Osteocyte (in vitro differentiated cells): ENCODE measurements at regions not wholly inside any gene's neighbourhood (a gene's known extent, or its start where the extent isn't known, plus 50 kb on each side); places are given as distances from the start of the nearest gene placed in this dataset.

Experiments used
- DNase-seq: peaks from one replicate; pipeline ENCODE4 v3.0.0; 2021; ENCODE audit warnings: mixed read lengths; ENCODE audit not compliant: unreplicated experiment; ENCODE audit errors: extremely low spot score
- H3K27ac Mint-ChIP-seq: one replicate; pipeline ENCODE4 v1.8.0; 2021; ENCODE audit warnings: mild to moderate bottlenecking, mixed read lengths; ENCODE audit not compliant: unreplicated experiment
- H3K27me3 Mint-ChIP-seq: one replicate; pipeline ENCODE4 v1.8.0; 2021; ENCODE audit warnings: mixed read lengths; ENCODE audit not compliant: unreplicated experiment
- H3K36me3 Mint-ChIP-seq: one replicate; pipeline ENCODE4 v1.8.0; 2021; ENCODE audit warnings: mixed read lengths; ENCODE audit not compliant: unreplicated experiment
- H3K4me1 Mint-ChIP-seq: one replicate; pipeline ENCODE4 v1.8.0; 2021; ENCODE audit warnings: mixed read lengths; ENCODE audit not compliant: unreplicated experiment
- H3K4me3 Mint-ChIP-seq: one replicate; pipeline ENCODE4 v1.8.0; 2021; ENCODE audit warnings: mild to moderate bottlenecking, moderate library complexity, mixed read lengths; ENCODE audit not compliant: unreplicated experiment
- H3K9me3 Mint-ChIP-seq: one replicate; pipeline ENCODE4 v1.8.0; 2021; ENCODE audit warnings: mixed read lengths; ENCODE audit not compliant: unreplicated experiment
- CTCF ChIP-seq: fragments of 200-600 bp; sonication (generic); IDR thresholded peaks from 2 replicates; pipeline ENCODE4 v1.5.0; 2021; ENCODE audit warnings: antibody characterized with exemption, mild to moderate bottlenecking, moderate library complexity

- Mint-ChIP-seq H3K27ac (peak overlapping the region; percentile 25), H3K4me1 (peaks cover 71% of the 10 kb centered on the region), H3K36me3 (peaks cover 11% of the 10 kb centered on the region), H3K27me3 (no peaks in the 10 kb centered on the region), H3K9me3 (peaks cover 3% of the 10 kb centered on the region), H3K4me3 (no peak overlapping the region)
- DNase-seq, result no peak
- no peak for TF ChIP-seq CTCF
Observed at GRCh38 chr21:16572032-16572431, 842.2 kb downstream of the USP25 start.

- no peak for TF ChIP-seq CTCF
- peaks cover 3% of the 10 kb centered on the region for H3K9me3 Mint-ChIP-seq
- peaks cover 12% of the 10 kb centered on the region for H3K36me3 Mint-ChIP-seq
- no peak for DNase-seq
- H3K27ac Mint-ChIP-seq, result peak overlapping the region; percentile 66
- H3K4me1 Mint-ChIP-seq, result peaks cover 65% of the 10 kb centered on the region
- no peak overlapping the region for H3K4me3 Mint-ChIP-seq
- no peaks in the 10 kb centered on the region for H3K27me3 Mint-ChIP-seq
Observed at GRCh38 chr21:16573578-16573977, 843.8 kb downstream of the USP25 start.

GRCh38 chr21:16577975-16578374 is 848.2 kb downstream of the USP25 start:
- no peak for TF ChIP-seq CTCF

GRCh38 chr21:16578912-16579311 is 849.1 kb downstream of the USP25 start:
- no peaks in the 10 kb centered on the region for H3K9me3 Mint-ChIP-seq
- TF ChIP-seq CTCF, result no peak
- H3K27me3 Mint-ChIP-seq, result no peaks in the 10 kb centered on the region
- H3K36me3 Mint-ChIP-seq, result peaks cover 11% of the 10 kb centered on the region
- peak overlapping the region; percentile 84 for H3K27ac Mint-ChIP-seq
- H3K4me3 Mint-ChIP-seq, result no peak overlapping the region
- peaks cover 52% of the 10 kb centered on the region for H3K4me1 Mint-ChIP-seq
- DNase-seq, result no peak

More at GRCh38 chr21:16577975-16578374, 848.2 kb downstream of the USP25 start:
- H3K36me3 Mint-ChIP-seq, result peaks cover 6% of the 10 kb centered on the region
- peaks cover 3% of the 10 kb centered on the region for H3K9me3 Mint-ChIP-seq
- H3K4me3 Mint-ChIP-seq, result no peak overlapping the region
- H3K27ac Mint-ChIP-seq, result no peak overlapping the region
- no peak for DNase-seq
- peaks cover 56% of the 10 kb centered on the region for H3K4me1 Mint-ChIP-seq
- H3K27me3 Mint-ChIP-seq, result no peaks in the 10 kb centered on the region

- TF ChIP-seq CTCF, result no peak
- DNase-seq, result no peak
Observed at GRCh38 chr21:16579538-16579937, 849.8 kb downstream of the USP25 start.

More at GRCh38 chr21:16579538-16579937, 849.8 kb downstream of the USP25 start:
- no peaks in the 10 kb centered on the region for H3K9me3 Mint-ChIP-seq
- no peaks in the 10 kb centered on the region for H3K27me3 Mint-ChIP-seq
- peak overlapping the region; percentile 84 for H3K27ac Mint-ChIP-seq
- peak overlapping the region; percentile 41 for H3K4me3 Mint-ChIP-seq
- H3K36me3 Mint-ChIP-seq, result peaks cover 11% of the 10 kb centered on the region
- H3K4me1 Mint-ChIP-seq, result peaks cover 46% of the 10 kb centered on the region
